22Rv1 (cell line): ENCODE measurements at regions not wholly inside any gene's neighbourhood (a gene's known extent, or its start where the extent isn't known, plus 50 kb on each side); places are given as distances from the start of the nearest gene placed in this dataset.

Experiments used
- ZFX ChIP-seq: fragments of 450-650 bp; IDR thresholded peaks from 2 replicates; pipeline ENCODE4 v1.6.1; 2017; ENCODE audit warnings: antibody characterized with exemption, borderline replicate concordance
- TF ChIP-seq, protein P1 (sequence below): fragments of 450-650 bp; IDR thresholded peaks from 2 replicates; pipeline ENCODE4 v1.5.1; 2017; ENCODE audit warnings: mild to moderate bottlenecking

DNA sequence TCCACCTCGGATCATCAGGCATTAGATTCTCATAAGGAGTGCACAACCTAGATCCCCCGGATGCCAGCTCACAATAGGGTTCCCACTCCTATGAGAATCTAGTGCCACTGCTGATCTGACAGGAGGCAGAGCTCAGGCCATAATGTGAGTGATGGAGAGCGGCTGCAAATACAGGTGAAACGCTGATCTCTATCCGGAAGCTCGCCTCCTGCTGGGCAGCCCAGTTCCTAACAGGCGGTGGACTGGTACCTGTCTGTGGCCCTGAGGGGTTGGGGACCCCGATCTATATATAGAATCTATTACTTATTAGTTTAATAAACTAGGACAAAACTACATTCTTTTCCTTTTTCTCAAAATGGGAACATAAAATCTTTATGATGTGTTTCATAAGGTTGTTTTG is 741.9 kb downstream of the RFPL4B start:
- TF ChIP-seq, protein P1, sequence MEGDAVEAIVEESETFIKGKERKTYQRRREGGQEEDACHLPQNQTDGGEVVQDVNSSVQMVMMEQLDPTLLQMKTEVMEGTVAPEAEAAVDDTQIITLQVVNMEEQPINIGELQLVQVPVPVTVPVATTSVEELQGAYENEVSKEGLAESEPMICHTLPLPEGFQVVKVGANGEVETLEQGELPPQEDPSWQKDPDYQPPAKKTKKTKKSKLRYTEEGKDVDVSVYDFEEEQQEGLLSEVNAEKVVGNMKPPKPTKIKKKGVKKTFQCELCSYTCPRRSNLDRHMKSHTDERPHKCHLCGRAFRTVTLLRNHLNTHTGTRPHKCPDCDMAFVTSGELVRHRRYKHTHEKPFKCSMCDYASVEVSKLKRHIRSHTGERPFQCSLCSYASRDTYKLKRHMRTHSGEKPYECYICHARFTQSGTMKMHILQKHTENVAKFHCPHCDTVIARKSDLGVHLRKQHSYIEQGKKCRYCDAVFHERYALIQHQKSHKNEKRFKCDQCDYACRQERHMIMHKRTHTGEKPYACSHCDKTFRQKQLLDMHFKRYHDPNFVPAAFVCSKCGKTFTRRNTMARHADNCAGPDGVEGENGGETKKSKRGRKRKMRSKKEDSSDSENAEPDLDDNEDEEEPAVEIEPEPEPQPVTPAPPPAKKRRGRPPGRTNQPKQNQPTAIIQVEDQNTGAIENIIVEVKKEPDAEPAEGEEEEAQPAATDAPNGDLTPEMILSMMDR, result peak; percentile 40
- no peak for TF ChIP-seq ZFX
